Choroid plexus epithelial cell (primary cell): ENCODE measurements at regions not wholly inside any gene's neighbourhood (a gene's known extent, or its start where the extent isn't known, plus 50 kb on each side); places are given as distances from the start of the nearest gene placed in this dataset.

ENCODE experiments used
- DNase-seq: peaks from one replicate; pipeline ENCODE4 v3.0.0-alpha.2; 2010; ENCODE audit warnings: low read depth
- H3K4me3 ChIP-seq: 2 replicates; pipeline ENCODE4 v1.5.1; 2011; ENCODE audit warnings: low read depth, mild to moderate bottlenecking, control low read depth, low read length, moderate library complexity
- TF ChIP-seq, protein P1 (sequence below): conservative IDR thresholded peaks from 2 replicates; pipeline ENCODE4 v1.5.1; 2011; ENCODE audit warnings: low read depth, mild to moderate bottlenecking, control low read depth, inconsistent platforms, low read length, moderate library complexity

DNA sequence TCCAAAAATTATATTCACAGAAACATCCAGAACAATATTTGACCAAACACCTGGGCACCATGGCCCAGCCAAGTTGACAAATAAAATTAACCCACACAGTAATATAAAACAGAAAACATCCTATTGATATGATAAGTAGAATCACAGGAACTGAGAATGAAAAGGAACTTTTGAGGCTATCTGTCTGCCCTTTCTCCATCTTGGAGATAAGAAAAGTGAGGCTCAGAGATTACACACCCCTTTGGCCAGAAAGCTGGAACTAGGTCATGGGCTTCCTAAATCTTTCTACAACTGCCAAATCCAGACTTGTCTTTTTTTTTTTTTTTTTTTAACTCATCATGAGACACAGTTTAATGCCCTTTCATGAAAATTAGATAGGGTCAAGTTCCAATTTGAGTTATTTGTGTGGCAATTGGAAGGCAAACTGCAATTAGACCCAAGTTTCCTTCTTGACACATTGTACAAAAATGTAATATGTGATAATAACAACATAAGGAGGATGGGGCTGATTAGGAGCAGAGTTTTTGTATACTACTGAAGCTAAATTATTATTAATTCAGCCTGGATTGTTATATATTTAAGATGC is 137.2 kb downstream of the RPL22L1 start:
- TF ChIP-seq, protein P1, sequence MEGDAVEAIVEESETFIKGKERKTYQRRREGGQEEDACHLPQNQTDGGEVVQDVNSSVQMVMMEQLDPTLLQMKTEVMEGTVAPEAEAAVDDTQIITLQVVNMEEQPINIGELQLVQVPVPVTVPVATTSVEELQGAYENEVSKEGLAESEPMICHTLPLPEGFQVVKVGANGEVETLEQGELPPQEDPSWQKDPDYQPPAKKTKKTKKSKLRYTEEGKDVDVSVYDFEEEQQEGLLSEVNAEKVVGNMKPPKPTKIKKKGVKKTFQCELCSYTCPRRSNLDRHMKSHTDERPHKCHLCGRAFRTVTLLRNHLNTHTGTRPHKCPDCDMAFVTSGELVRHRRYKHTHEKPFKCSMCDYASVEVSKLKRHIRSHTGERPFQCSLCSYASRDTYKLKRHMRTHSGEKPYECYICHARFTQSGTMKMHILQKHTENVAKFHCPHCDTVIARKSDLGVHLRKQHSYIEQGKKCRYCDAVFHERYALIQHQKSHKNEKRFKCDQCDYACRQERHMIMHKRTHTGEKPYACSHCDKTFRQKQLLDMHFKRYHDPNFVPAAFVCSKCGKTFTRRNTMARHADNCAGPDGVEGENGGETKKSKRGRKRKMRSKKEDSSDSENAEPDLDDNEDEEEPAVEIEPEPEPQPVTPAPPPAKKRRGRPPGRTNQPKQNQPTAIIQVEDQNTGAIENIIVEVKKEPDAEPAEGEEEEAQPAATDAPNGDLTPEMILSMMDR = no peak
- no peak overlapping the region for H3K4me3 ChIP-seq
- DNase-seq = no peak

DNA sequence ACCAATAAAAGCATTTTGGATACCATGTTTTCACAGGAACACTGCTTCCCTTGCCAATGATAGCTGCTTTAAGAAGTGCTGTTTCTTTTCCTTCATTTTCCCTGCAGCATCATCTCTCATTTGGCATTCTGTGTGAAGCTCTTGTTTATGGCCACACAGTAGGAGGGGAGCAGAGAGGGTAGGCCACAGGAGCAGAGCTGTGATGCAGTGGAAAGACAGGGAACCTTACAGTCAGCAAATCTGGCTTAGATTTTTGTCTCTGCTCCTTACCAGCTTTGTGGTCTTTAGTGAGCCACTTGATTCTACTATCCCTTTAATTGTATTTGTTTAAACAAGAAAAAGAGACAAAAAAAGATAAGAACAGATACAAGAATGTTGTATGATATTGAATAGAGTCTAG is 138.7 kb downstream of the RPL22L1 start:
- no peak overlapping the region for H3K4me3 ChIP-seq
- TF ChIP-seq, protein P1 = no peak

DNA sequence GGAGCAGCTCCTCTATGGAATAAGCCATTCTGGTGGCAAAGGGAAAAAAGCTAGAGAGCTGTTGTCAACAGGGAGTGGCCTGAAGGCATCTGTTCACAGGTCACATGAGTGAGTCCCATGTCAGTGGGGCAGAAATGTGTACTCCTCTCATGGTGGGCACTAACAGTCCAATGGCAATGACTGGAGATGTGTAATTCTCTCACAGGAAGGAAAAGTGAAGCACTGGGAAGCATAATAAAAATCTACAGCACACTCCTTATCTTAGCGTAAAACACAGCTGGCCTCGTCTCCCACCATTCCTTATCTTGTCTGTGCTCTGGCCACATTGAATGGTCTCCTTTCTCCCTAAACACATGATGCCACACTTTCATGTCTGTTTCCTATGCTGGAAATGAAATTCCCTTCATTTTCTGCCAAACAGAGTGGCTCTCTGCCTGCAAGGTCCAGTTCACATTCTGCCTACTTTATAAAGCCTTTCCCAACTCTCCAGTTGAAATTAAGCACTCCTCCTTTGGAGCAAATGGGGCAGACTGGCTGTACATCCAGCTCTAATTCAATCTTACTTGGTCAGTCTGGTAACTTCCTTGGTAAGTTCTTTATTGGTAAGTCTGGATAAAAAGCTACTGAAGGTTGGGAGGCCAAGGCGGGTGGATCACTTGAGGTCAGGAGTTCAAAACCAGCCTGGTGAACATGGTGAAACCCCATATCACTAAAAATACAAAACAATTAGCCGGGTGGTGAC is 139.8 kb downstream of the RPL22L1 start:
- TF ChIP-seq, protein P1 = no peak

More for the DNA sequence above, 138.7 kb downstream of the RPL22L1 start:
- peak; percentile 70 for DNase-seq

DNA sequence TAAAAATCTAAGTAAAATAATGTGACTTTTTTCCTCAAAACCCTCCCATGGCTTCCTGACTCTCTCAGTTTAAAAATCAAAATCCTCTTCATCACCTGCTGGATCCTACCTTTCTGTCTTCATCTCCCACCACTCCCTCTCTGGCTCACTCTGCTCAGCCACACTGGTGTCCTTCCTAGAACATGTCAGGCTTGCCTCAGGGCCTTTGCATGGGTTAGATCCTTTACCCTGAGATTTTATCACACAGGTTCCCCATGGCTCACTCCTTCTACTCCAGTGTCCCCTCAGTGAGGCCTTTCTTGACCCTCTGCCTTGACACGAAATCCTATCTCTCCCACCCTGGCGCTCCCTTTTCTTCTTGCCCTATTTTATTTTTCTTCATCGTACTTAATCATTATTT is 141.8 kb downstream of the RPL22L1 start:
- no peak overlapping the region for H3K4me3 ChIP-seq
- TF ChIP-seq, protein P1 = no peak
- no peak for DNase-seq

More for the DNA sequence above, 139.8 kb downstream of the RPL22L1 start:
- H3K4me3 ChIP-seq = no peak overlapping the region
- DNase-seq = no peak

DNA sequence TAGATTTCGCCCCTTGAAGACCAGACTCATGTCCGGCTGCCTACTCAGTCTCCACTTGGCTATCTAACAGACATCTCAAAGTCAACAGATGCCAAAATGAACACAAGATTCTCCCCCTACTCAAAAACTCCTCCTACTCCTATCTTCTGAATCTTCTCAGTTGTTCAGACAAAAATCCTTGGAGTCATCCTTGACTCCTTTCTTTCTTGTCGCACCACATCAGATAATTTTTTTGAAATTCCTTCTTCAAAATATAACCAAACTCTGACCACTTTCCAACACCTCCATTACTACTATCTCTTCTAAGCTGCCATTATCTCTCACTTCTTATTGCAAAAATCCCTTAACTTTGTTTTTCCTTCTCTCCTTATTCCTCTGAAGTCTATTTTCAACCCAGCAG is 141.9 kb upstream of the SLC7A14 start:
- TF ChIP-seq, protein P1 = no peak
- DNase-seq = no peak
- H3K4me3 ChIP-seq = no peak overlapping the region

DNA sequence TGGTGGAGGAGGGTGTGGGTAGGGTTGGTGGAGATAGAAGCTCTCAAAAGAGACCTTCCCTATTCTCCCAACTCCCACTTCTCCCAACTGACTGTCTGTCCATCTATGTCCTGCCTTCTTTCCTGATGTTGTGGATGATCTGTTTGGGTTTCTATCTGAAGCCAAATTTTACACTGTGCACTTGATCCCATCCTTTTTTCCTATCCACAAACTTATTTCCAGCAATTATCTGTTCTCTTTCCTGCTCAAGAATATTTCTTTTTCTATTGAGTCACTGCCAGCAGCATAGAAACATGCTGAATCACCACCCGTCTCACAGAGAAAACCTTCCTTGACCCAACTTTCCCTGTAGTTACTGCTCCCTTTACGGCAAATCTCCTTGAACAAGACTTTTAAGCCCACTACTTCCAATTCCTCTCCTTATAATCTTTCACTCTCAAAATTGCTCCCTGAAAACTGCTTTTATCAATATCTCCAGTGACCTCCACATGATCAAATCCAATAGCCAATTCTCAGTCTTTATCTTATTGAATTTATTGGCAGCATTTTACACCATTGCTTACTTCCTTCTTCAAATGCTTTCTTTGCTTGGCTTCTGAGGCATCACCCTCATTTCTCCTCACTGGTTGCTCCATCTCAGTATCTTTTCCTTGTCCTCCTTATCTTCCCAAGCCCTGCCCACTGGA is 141.2 kb upstream of the SLC7A14 start:
- TF ChIP-seq, protein P1 = no peak
- no peak overlapping the region for H3K4me3 ChIP-seq
- DNase-seq = peak; percentile 95
